ENCODE measurements at regions not wholly inside any gene's neighbourhood (a gene's known extent, or its start where the extent isn't known, plus 50 kb on each side); places are given as distances from the start of the nearest gene placed in this dataset.
"Not testable (repeated sequence)": the region's sequence is repeated elsewhere in the genome, so short reads cannot be mapped to it uniquely, and the experiment has no call there.

- intact Hi-C loops (cut with DNase I), result loop anchor here in 1 of 2 donors (10.0 kb wide), 1 partner anchor 384 kb away; no protein-coding TSS in a partner anchor
These were observed 79.5 kb upstream of the ABCD2 start for GRCh38 chr12:39699079-39699478.

DNA sequence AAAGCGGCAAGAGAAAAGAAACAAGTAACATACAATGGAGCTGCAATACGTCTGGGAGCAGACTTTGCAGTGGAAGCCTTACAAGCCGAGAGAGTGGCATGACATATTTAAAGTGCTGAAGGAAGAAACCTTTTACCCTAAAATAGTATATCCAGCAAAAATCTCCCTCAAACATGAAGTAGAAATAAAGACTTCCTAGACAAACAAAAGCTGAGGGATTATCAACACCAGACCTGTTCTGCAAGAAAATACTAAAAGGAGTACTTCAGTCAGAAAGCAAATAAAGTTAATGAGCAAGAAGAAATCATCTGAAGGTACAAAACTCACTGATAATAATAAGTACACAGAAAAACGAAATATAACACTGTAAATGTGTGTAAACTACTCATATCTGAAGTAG, 77.5 kb upstream of the ABCD2 start:
- Histone ChIP-seq H3K27me3 (ENCODE audit: control insufficient read depth in 1 of 2, insufficient read depth in 2 of 2, low read length in 1 of 2) (no peaks in the 10 kb centered on the region), H3K4me1 (ENCODE audit: control insufficient read depth in 1 of 2, insufficient read depth in 2 of 2, low read length in 2 of 2) (no peaks in the 10 kb centered on the region), H3K27ac (ENCODE audit: low read depth in 1 of 2, low read length in 2 of 2) (no peak overlapping the region), H3K36me3 (ENCODE audit: control insufficient read depth in 1 of 2, insufficient read depth in 2 of 2, low read length in 1 of 2) (no peaks in the 10 kb centered on the region), H3K4me3 (ENCODE audit: low read length in 2 of 2) (no peak overlapping the region), H3K9me3 (ENCODE audit: control insufficient read depth, low read length) (no peaks in the 10 kb centered on the region)
- intact Hi-C loops (cut with DNase I), result loop anchor here in 1 of 2 donors (10.0 kb wide), 1 partner anchor 382 kb away; no protein-coding TSS in a partner anchor
- WGBS, 2 donors, result 68 to 69% methylated on average over 4 of the region's 4 CpGs
- ATAC-seq (ENCODE audit: low FRiP score) (no peak), DNase-seq (no peak)

More at GRCh38 chr12:39699079-39699478, 79.5 kb upstream of the ABCD2 start:
- WGBS, 2 donors, result 93 to 94% methylated on average over 17 of the region's 17 CpGs
- not testable (repeated sequence) for DNase-seq; ATAC-seq (ENCODE audit: low FRiP score); H3K27ac ChIP-seq (ENCODE audit: low read depth in 1 of 2, low read length in 2 of 2); H3K9me3 ChIP-seq (ENCODE audit: control insufficient read depth, low read length); H3K36me3 ChIP-seq (ENCODE audit: control insufficient read depth in 1 of 2, insufficient read depth in 2 of 2, low read length in 1 of 2); H3K4me1 ChIP-seq (ENCODE audit: control insufficient read depth in 1 of 2, insufficient read depth in 2 of 2, low read length in 2 of 2); H3K27me3 ChIP-seq (ENCODE audit: control insufficient read depth in 1 of 2, insufficient read depth in 2 of 2, low read length in 1 of 2); H3K4me3 ChIP-seq (ENCODE audit: low read length in 2 of 2)

- H3K36me3 ChIP-seq (ENCODE audit: control insufficient read depth in 1 of 2, insufficient read depth in 2 of 2, low read length in 1 of 2), result no peaks in the 10 kb centered on the region
- no peaks in the 10 kb centered on the region for H3K27me3 ChIP-seq (ENCODE audit: control insufficient read depth in 1 of 2, insufficient read depth in 2 of 2, low read length in 1 of 2)
- no peak overlapping the region for H3K4me3 ChIP-seq (ENCODE audit: low read length in 2 of 2)
- WGBS, 2 donors, result 55 to 58% methylated on average over 1 of the region's 1 CpG
- no peak overlapping the region for H3K27ac ChIP-seq (ENCODE audit: low read depth in 1 of 2, low read length in 2 of 2)
- no peaks in the 10 kb centered on the region for H3K4me1 ChIP-seq (ENCODE audit: control insufficient read depth in 1 of 2, insufficient read depth in 2 of 2, low read length in 2 of 2)
- ATAC-seq (ENCODE audit: low FRiP score) (no peak), DNase-seq (no peak)
- intact Hi-C loops (cut with DNase I), result loop anchor here in 1 of 2 donors (10.0 kb wide), 1 partner anchor 378 kb away; no protein-coding TSS in a partner anchor
- no peaks in the 10 kb centered on the region for H3K9me3 ChIP-seq (ENCODE audit: control insufficient read depth, low read length)
These were observed 72.8 kb upstream of the ABCD2 start for GRCh38 chr12:39692258-39692853.

GRCh38 chr12:39685854-39686657, 66.5 kb upstream of the ABCD2 start:
- Histone ChIP-seq H3K36me3 (ENCODE audit: control insufficient read depth in 1 of 2, insufficient read depth in 2 of 2, low read length in 1 of 2) (no peaks in the 10 kb centered on the region), H3K27me3 (ENCODE audit: control insufficient read depth in 1 of 2, insufficient read depth in 2 of 2, low read length in 1 of 2) (no peaks in the 10 kb centered on the region), H3K9me3 (ENCODE audit: control insufficient read depth, low read length) (peaks cover 1% of the 10 kb centered on the region), H3K4me1 (ENCODE audit: control insufficient read depth in 1 of 2, insufficient read depth in 2 of 2, low read length in 2 of 2) (no peaks in the 10 kb centered on the region), H3K27ac (ENCODE audit: low read depth in 1 of 2, low read length in 2 of 2) (no peak overlapping the region), H3K4me3 (ENCODE audit: low read length in 2 of 2) (no peak overlapping the region)
- WGBS, 2 donors, result 83 to 98% methylated on average over 1 of the region's 1 CpG
- intact Hi-C loops (cut with DNase I), result no loop called here
- ATAC-seq (ENCODE audit: low FRiP score) (no peak), DNase-seq (no peak)

GRCh38 chr12:39682689-39683477, 63.3 kb upstream of the ABCD2 start:
- WGBS, 2 donors, result 73 to 78% methylated on average over 4 of the region's 4 CpGs
- intact Hi-C loops (cut with DNase I), result no loop called here
- Histone ChIP-seq H3K9me3 (ENCODE audit: control insufficient read depth, low read length) (peaks cover 1% of the 10 kb centered on the region), H3K27ac (ENCODE audit: low read depth in 1 of 2, low read length in 2 of 2) (no peak overlapping the region), H3K27me3 (ENCODE audit: control insufficient read depth in 1 of 2, insufficient read depth in 2 of 2, low read length in 1 of 2) (no peaks in the 10 kb centered on the region), H3K4me3 (ENCODE audit: low read length in 2 of 2) (no peak overlapping the region), H3K4me1 (ENCODE audit: control insufficient read depth in 1 of 2, insufficient read depth in 2 of 2, low read length in 2 of 2) (no peaks in the 10 kb centered on the region), H3K36me3 (ENCODE audit: control insufficient read depth in 1 of 2, insufficient read depth in 2 of 2, low read length in 1 of 2) (no peaks in the 10 kb centered on the region)
- DNase-seq, result no peak
- no peak for ATAC-seq (ENCODE audit: low FRiP score)

- Histone ChIP-seq H3K27me3 (ENCODE audit: control insufficient read depth in 1 of 2, insufficient read depth in 2 of 2, low read length in 1 of 2) (no peaks in the 10 kb centered on the region), H3K4me1 (ENCODE audit: control insufficient read depth in 1 of 2, insufficient read depth in 2 of 2, low read length in 2 of 2) (no peaks in the 10 kb centered on the region), H3K4me3 (ENCODE audit: low read length in 2 of 2) (no peak overlapping the region), H3K27ac (ENCODE audit: low read depth in 1 of 2, low read length in 2 of 2) (no peak overlapping the region), H3K36me3 (ENCODE audit: control insufficient read depth in 1 of 2, insufficient read depth in 2 of 2, low read length in 1 of 2) (no peaks in the 10 kb centered on the region), H3K9me3 (ENCODE audit: control insufficient read depth, low read length) (peaks cover 4% of the 10 kb centered on the region)
- DNase-seq (no peak), ATAC-seq (ENCODE audit: low FRiP score) (no peak)
- 72 to 78% methylated on average over 1 of the region's 1 CpG for WGBS, 2 donors
- intact Hi-C loops (cut with DNase I), result no loop called here
These were observed 55.7 kb upstream of the ABCD2 start for GRCh38 chr12:39675263-39675662.

DNA sequence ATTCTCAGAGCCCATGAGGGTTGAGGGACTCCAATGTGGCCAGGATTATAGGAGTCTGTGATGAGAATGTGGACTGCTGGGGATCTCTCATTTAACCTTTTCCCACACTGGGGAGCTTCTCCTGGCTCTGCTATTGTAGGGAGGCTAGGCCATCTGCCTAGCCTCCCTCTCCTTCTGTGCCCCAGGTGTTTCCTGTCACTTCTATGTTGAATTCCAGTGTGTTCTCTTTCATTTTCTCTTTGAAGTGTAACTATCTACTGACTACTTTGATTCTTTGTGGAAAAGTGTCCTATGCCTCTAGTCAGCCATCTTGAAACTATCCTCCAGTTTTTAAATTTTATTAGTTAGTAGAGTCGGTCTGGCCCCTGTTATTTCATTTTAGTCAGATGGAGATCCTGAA, 53.4 kb upstream of the ABCD2 start:
- ATAC-seq (ENCODE audit: low FRiP score) (no peak), DNase-seq (no peak)
- no peaks in the 10 kb centered on the region for H3K4me1 ChIP-seq (ENCODE audit: control insufficient read depth in 1 of 2, insufficient read depth in 2 of 2, low read length in 2 of 2)
- H3K36me3 ChIP-seq (ENCODE audit: control insufficient read depth in 1 of 2, insufficient read depth in 2 of 2, low read length in 1 of 2), result no peaks in the 10 kb centered on the region
- intact Hi-C loops (cut with DNase I), result no loop called here
- H3K4me3 ChIP-seq (ENCODE audit: low read length in 2 of 2), result no peak overlapping the region
- WGBS, 2 donors, result 70 to 73% methylated on average over 1 of the region's 1 CpG
- H3K9me3 ChIP-seq (ENCODE audit: control insufficient read depth, low read length), result peaks cover 4% of the 10 kb centered on the region
- no peaks in the 10 kb centered on the region for H3K27me3 ChIP-seq (ENCODE audit: control insufficient read depth in 1 of 2, insufficient read depth in 2 of 2, low read length in 1 of 2)
- no peak overlapping the region for H3K27ac ChIP-seq (ENCODE audit: low read depth in 1 of 2, low read length in 2 of 2)

GRCh38 chr12:39671898-39672875, 52.6 kb upstream of the ABCD2 start:
- H3K9me3 ChIP-seq (ENCODE audit: control insufficient read depth, low read length), result peaks cover 4% of the 10 kb centered on the region

More at GRCh38 chr12:39671898-39672875, 52.6 kb upstream of the ABCD2 start:
- ATAC-seq (ENCODE audit: low FRiP score) (peak; percentile 44), DNase-seq (no peak)
- no peaks in the 10 kb centered on the region for H3K36me3 ChIP-seq (ENCODE audit: control insufficient read depth in 1 of 2, insufficient read depth in 2 of 2, low read length in 1 of 2)
- H3K4me3 ChIP-seq (ENCODE audit: low read length in 2 of 2), result no peak overlapping the region
- no peak overlapping the region for H3K27ac ChIP-seq (ENCODE audit: low read depth in 1 of 2, low read length in 2 of 2)
- H3K27me3 ChIP-seq (ENCODE audit: control insufficient read depth in 1 of 2, insufficient read depth in 2 of 2, low read length in 1 of 2), result no peaks in the 10 kb centered on the region
- intact Hi-C loops (cut with DNase I), result no loop called here
- WGBS, 2 donors, result 81 to 87% methylated on average over 5 of the region's 5 CpGs
- no peaks in the 10 kb centered on the region for H3K4me1 ChIP-seq (ENCODE audit: control insufficient read depth in 1 of 2, insufficient read depth in 2 of 2, low read length in 2 of 2)
